Coronary artery (tissue), 2 donors: ENCODE measurements at regions not wholly inside any gene's neighbourhood (a gene's known extent, or its start where the extent isn't known, plus 50 kb on each side); places are given as distances from the start of the nearest gene placed in this dataset.
"Not testable (repeated sequence)": the region's sequence is repeated elsewhere in the genome, so short reads cannot be mapped to it uniquely, and the experiment has no call there.

Experiments
- DNase-seq: peaks from one replicate; pipeline ENCODE4 v3.0.0-alpha.2; 2017; ENCODE audit warnings: low spot score
- H3K27ac ChIP-seq, 2 donors: fragments of 200-600 bp; sonication (generic); one replicate each; pipeline ENCODE4 v1.5.1; 2016 to 2019
- H3K4me3 ChIP-seq: fragments of 200-600 bp; sonication (generic); 2 replicates; pipeline ENCODE4 v1.5.1; 2016; ENCODE audit warnings: mild to moderate bottlenecking, moderate library complexity
- TF ChIP-seq, protein P1 (sequence below): fragments of 200-600 bp; sonication (generic); IDR thresholded peaks from one replicate; pipeline ENCODE4 v1.5.1; 2019; ENCODE audit warnings: antibody characterized with exemption

DNA sequence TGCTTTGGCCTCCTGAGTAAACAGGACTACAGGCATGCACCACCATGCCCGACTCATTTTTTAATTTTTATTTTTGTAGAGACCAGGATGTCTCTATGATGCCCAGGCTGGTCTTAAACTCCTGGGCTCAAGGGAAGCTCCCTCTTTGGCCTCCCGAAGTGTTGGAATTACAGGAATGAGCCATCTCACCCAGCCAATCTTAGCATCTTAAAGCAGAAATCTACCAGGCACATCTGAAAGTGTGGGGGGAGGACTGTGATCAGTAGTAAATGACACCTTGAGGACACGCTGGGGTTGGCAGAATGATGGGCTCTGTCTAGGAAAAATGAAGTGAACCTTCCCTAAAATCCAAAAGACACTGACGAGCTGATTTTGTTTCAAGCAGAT is 149.2 kb downstream of the SPATA18 start:
- TF ChIP-seq, protein P1, sequence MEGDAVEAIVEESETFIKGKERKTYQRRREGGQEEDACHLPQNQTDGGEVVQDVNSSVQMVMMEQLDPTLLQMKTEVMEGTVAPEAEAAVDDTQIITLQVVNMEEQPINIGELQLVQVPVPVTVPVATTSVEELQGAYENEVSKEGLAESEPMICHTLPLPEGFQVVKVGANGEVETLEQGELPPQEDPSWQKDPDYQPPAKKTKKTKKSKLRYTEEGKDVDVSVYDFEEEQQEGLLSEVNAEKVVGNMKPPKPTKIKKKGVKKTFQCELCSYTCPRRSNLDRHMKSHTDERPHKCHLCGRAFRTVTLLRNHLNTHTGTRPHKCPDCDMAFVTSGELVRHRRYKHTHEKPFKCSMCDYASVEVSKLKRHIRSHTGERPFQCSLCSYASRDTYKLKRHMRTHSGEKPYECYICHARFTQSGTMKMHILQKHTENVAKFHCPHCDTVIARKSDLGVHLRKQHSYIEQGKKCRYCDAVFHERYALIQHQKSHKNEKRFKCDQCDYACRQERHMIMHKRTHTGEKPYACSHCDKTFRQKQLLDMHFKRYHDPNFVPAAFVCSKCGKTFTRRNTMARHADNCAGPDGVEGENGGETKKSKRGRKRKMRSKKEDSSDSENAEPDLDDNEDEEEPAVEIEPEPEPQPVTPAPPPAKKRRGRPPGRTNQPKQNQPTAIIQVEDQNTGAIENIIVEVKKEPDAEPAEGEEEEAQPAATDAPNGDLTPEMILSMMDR: no peak
- Histone ChIP-seq H3K27ac (no peak overlapping the region), H3K4me3 (no peak overlapping the region)
- DNase-seq: no peak

DNA sequence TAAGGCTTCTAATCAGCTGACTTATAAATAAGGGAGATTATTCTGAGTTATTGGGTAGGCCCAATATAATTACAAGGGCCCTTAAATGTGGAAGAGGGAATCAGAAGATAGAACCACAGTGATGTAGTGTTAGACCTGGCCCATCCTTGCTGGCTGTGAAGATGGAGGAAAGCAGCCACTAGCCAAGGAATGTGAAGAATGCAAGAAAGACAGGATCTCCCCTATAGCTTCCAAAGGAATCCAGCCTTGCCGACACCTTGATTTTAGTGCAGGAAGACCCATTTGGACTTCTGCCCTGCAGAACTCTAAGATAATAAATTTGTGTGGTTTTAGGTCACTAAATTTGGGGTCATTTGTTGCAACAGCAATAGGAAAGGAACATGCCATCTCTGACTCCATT is 150.6 kb downstream of the SPATA18 start:
- H3K27ac ChIP-seq: no peak overlapping the region
- DNase-seq: no peak
- H3K4me3 ChIP-seq: no peak overlapping the region
- TF ChIP-seq, protein P1: no peak

DNA sequence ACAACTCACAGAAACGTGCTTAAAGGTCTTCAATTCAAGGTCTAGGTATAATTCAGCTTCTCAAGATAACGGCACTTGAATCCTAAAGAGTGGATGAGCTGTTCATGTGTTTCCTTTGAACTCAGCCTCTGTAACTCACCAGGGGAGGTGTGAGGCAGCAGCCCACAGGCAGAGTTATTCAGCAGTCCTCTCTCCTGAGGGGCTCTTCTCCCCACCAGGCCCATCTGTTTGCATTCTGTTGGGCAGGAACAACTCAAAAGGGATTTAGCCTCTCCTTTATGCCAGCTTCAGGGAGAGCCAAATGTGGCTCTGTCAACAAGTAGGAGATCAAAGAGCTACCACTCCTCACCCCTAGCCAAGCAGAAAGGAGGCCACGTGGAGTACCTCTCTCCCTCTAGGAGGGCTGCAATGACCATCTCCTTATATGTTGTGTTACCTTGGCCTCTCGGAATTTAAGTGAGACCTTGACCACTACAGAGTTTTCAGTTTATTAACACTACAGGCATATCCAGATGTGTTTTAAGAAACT is 151.2 kb downstream of the SPATA18 start:
- no peak for DNase-seq
- Histone ChIP-seq H3K4me3 (no peak overlapping the region), H3K27ac (no peak overlapping the region)
- TF ChIP-seq, protein P1: no peak

DNA sequence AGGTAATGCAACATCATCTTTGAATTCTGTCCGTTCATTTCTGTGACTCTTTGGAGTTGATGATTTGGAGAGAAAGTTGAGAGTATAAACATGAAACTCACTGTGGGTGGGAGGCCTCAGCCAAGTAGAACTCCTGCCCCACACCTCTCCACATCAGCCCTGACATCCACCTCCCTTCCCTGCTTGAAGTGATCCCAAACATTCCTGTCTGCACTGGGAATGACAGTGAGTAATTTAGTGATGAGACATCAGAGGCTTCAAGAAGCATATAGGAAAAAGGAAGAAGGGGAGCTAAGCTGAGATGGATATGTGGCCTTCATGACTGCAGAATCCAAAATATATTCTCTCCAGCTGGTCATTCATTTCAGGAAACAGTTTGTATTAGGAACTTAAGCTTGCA is 151.8 kb downstream of the SPATA18 start:
- TF ChIP-seq, protein P1: no peak
- Histone ChIP-seq H3K4me3 (no peak overlapping the region), H3K27ac (no peak overlapping the region)
- DNase-seq: no peak

DNA sequence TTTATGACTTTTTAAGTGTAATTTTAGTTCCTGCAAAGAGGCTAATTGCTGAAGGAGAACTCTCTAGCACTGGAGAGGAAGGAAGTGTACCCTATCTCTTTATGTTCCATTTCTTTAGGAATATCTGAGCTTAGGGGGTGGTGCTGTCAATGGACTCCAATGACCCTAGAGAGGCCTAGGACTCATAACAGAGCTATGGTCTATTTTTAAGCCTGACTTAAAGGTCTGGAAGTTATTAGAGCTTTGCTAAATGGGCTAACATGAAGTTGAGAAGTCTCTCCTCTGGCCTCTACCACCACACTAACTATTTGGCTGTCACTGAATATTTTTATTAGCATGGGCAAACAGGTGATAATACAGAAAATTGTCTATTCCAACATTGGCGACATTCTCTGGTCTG is 152.2 kb downstream of the SPATA18 start:
- TF ChIP-seq, protein P1: no peak
- DNase-seq: no peak
- H3K4me3 ChIP-seq: no peak overlapping the region
- no peak overlapping the region for H3K27ac ChIP-seq

DNA sequence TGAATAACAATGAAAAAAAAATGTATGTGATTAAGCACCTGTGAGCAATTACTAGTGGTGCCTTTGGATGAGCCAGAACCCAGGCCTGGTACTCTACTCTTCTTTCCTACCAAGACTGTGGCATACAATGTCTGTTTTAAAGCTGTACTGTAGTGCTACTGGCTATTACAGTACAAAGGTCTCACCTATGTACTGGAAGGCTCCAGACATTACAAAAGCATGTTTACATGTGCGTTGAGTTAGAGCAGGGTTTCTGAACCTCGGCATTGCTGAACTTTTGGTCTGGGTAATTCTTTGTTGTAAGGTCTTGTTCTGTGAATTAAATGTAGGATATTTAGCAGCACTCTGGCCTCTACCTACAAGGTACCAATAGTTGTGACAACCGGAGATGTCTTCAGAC is 153.8 kb downstream of the SPATA18 start:
- DNase-seq: no peak
- TF ChIP-seq, protein P1: no peak
- Histone ChIP-seq H3K27ac (no peak overlapping the region), H3K4me3 (no peak overlapping the region)

DNA sequence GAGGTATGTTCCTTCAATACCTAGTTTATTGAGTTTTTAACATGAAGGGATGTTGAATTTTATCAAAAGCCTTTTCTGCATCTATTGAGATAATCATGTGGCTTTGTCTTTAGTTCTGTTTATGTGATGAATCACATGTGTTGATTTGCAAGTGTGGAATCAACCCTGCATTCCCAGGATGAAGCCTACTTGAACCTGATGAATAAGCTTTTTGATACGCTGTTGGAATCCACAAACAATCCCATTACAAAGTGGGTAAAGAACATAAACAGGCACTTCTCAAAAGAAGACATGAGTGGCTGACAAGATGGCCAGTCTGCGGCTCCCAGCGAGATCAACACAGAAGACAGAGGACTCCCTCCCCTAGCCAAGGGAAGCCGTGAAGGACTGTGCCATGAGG is 156.0 kb downstream of the SPATA18 start:
- not testable (repeated sequence) for DNase-seq, H3K27ac ChIP-seq, H3K4me3 ChIP-seq

DNA sequence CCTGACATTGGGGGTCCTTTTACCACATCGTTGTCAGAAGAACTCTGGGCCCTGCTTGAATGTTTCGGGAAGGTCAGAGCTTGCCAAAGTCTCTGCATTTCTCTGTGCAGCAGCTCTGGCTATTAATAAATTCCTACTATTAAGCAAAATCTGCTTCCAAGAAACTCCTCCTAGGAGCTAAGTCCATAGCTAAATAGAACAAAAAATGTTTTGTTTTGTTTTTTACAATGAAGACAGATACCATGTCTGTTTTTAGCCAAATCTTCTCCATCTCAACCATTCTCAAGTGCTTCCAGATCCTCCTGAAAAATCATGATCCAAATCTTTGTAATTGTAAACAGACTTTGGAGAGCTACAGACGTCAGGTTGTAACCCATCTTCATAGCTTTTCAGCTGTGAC is 161.6 kb downstream of the SPATA18 start:
- DNase-seq: no peak
- no peak overlapping the region for H3K27ac ChIP-seq
- TF ChIP-seq, protein P1: no peak
- no peak overlapping the region for H3K4me3 ChIP-seq
